Stomach (tissue), 8 donors: ENCODE measurements at regions not wholly inside any gene's neighbourhood (a gene's known extent, or its start where the extent isn't known, plus 50 kb on each side); places are given as distances from the start of the nearest gene placed in this dataset.

Source experiments
- DNase-seq, 2 donors: peaks; one replicate each; pipeline versions ENCODE4 v3.0.0 to v3.0.0-alpha.2; 2013 to 2019
- H3K27ac ChIP-seq, 5 donors: fragments of 200-600 bp in 4 of 5; sonication (generic) in 4 of 5; one replicate each; pipeline ENCODE4 v1.5.1; 2013 to 2019; ENCODE audit warnings: mild to moderate bottlenecking in 1 of 5, moderate library complexity in 1 of 5
- H3K27me3 ChIP-seq, 3 donors: fragments of 200-600 bp; sonication (generic); one replicate each; pipeline ENCODE4 v1.5.1; 2017 to 2019; ENCODE audit warnings: mixed run types in 1 of 3
- H3K36me3 ChIP-seq, 4 donors: fragments of 200-600 bp; sonication (generic); 1 replicate in 3 of 4; 2 replicates in 1 of 4; pipeline ENCODE4 v1.5.1; 2016 to 2019
- H3K4me1 ChIP-seq, 4 donors: fragments of 200-600 bp; sonication (generic); one replicate each; pipeline ENCODE4 v1.5.1; 2016 to 2019
- H3K4me3 ChIP-seq, 4 donors: fragments of 200-600 bp; sonication (generic) in 3 of 4; one replicate each; pipeline ENCODE4 v1.5.1; 2016 to 2019; ENCODE audit warnings: mild to moderate bottlenecking in 1 of 4
- H3K9me3 ChIP-seq, 4 donors: fragments of 200-600 bp; sonication (generic); one replicate each; pipeline ENCODE4 v1.5.1; 2016 to 2019
- CTCF ChIP-seq, 7 experiments: fragments of 450-650 bp in 4 of 7; fragments of 200-600 bp in 3 of 7; sonication (generic) in 3 of 7; IDR thresholded peaks; one replicate each; pipeline ENCODE4 v1.5.1; 2016 to 2019; ENCODE audit warnings: antibody characterized with exemption in 7 of 7, control low read depth in 2 of 7, mild to moderate bottlenecking in 1 of 7
- EP300 ChIP-seq: sonication (generic); formaldehyde crosslinking; IDR thresholded peaks from one replicate; pipeline ENCODE4 v1.6.1; 2017; ENCODE audit warnings: antibody characterized with exemption
- POLR2A ChIP-seq, 4 donors: fragments of 450-650 bp; IDR thresholded peaks; one replicate each; pipeline ENCODE4 v1.6.1; 2016; ENCODE audit warnings: antibody characterized with exemption in 4 of 4, control low read depth in 2 of 4, mild to moderate bottlenecking in 1 of 4, moderate library complexity in 1 of 4
- POLR2AphosphoS5 ChIP-seq, 3 donors: sonication (generic); formaldehyde crosslinking; IDR thresholded peaks; one replicate each; pipeline ENCODE4 v1.6.1; 2016; ENCODE audit warnings: antibody characterized with exemption in 3 of 3
- WGBS, 5 donors: extraction: QIAGEN DNeasy Blood & Tissue Kit in 3 of 5; methylation state at CpG; one replicate each; pipeline versions ENCODE4 v1.1.5 to v1.1.7; 2013 to 2018; 5-methylcytosine and 5-hydroxymethylcytosine counted together
- intact Hi-C: fragments of 100-400 bp; cut with DNase I; formaldehyde crosslinking; loops from one replicate; pipeline ENCODE4 v1.15.1; 2023; ENCODE audit warnings: low total_unique reads
- donor health status: healthy with polysubstance abuse.
- donor health status: Bipolar disorder and iron deficiency.
- donor health status: healthy.

- DNase-seq, result no peak
- H3K4me1 ChIP-seq, result no peaks in the 10 kb centered on the region
- H3K9me3 ChIP-seq, result no peaks in the 10 kb centered on the region
- intact Hi-C loops, result no loop called here
- H3K27me3 ChIP-seq, result no peaks in the 10 kb centered on the region
- no peak overlapping the region for H3K27ac ChIP-seq
- WGBS, 5 donors, result 29 to 56% (median 30%) methylated on average over 1 of the region's 1 CpG
- H3K4me3 ChIP-seq, result no peak overlapping the region
- no peak for TF ChIP-seq CTCF (IDR thresholded peaks at IDR 0.05)
- TF ChIP-seq POLR2AphosphoS5 (IDR thresholded peaks at IDR 0.05), result no peak
- no peak for TF ChIP-seq POLR2A (IDR thresholded peaks at IDR 0.05)
- no peak for TF ChIP-seq EP300
- H3K36me3 ChIP-seq, result no peaks in the 10 kb centered on the region
These were observed 170.8 kb downstream of the ZNF674 start for GRCh38 chrX:46374371-46374770.

GRCh38 chrX:46367491-46367890, 177.7 kb downstream of the ZNF674 start:
- Histone ChIP-seq H3K36me3 (no peaks in the 10 kb centered on the region), H3K27me3 (no peaks in the 10 kb centered on the region), H3K27ac (no peak overlapping the region), H3K4me1 (no peaks in the 10 kb centered on the region), H3K9me3 (no peaks in the 10 kb centered on the region), H3K4me3 (no peak overlapping the region)
- TF ChIP-seq EP300 (no peak), POLR2AphosphoS5 (IDR thresholded peaks at IDR 0.05) (no peak), POLR2A (IDR thresholded peaks at IDR 0.05) (no peak), CTCF (IDR thresholded peaks at IDR 0.05) (no peak)
- DNase-seq, result no peak
- WGBS, 5 donors, result 81 to 93% (median 87%) methylated on average over 2 of the region's 2 CpGs
- intact Hi-C loops, result no loop called here

- no peak overlapping the region for H3K27ac ChIP-seq
- no peaks in the 10 kb centered on the region for H3K36me3 ChIP-seq
- 74 to 93% (median 90%) methylated on average over 2 of the region's 2 CpGs for WGBS, 5 donors
- TF ChIP-seq CTCF (IDR thresholded peaks at IDR 0.05), result no peak
- TF ChIP-seq EP300, result no peak
- no peak for TF ChIP-seq POLR2AphosphoS5 (IDR thresholded peaks at IDR 0.05)
- TF ChIP-seq POLR2A (IDR thresholded peaks at IDR 0.05), result no peak
- no peaks in the 10 kb centered on the region for H3K4me1 ChIP-seq
- no peaks in the 10 kb centered on the region for H3K9me3 ChIP-seq
- H3K27me3 ChIP-seq, result no peaks in the 10 kb centered on the region
- no peak overlapping the region for H3K4me3 ChIP-seq
- intact Hi-C loops, result no loop called here
- DNase-seq, result no peak
These were observed 178.6 kb downstream of the ZNF674 start for GRCh38 chrX:46366381-46367207.

GRCh38 chrX:46354481-46354880, 190.7 kb downstream of the ZNF674 start:
- no peak for DNase-seq
- Histone ChIP-seq H3K9me3 (peaks cover 0 to 24% (median 11%) of the 10 kb centered on the region in 4 donors), H3K4me3 (no peak overlapping the region), H3K27me3 (no peaks in the 10 kb centered on the region), H3K4me1 (no peaks in the 10 kb centered on the region), H3K27ac (no peak overlapping the region), H3K36me3 (no peaks in the 10 kb centered on the region)
- 68 to 100% (median 88%) methylated on average over 1 of the region's 1 CpG for WGBS, 5 donors
- intact Hi-C loops, result no loop called here
- TF ChIP-seq POLR2AphosphoS5 (IDR thresholded peaks at IDR 0.05) (no peak), EP300 (no peak), POLR2A (IDR thresholded peaks at IDR 0.05) (no peak), CTCF (IDR thresholded peaks at IDR 0.05) (no peak)
